ENCODE measurements at regions not wholly inside any gene's neighbourhood (a gene's known extent, or its start where the extent isn't known, plus 50 kb on each side); places are given as distances from the start of the nearest gene placed in this dataset.

DNA sequence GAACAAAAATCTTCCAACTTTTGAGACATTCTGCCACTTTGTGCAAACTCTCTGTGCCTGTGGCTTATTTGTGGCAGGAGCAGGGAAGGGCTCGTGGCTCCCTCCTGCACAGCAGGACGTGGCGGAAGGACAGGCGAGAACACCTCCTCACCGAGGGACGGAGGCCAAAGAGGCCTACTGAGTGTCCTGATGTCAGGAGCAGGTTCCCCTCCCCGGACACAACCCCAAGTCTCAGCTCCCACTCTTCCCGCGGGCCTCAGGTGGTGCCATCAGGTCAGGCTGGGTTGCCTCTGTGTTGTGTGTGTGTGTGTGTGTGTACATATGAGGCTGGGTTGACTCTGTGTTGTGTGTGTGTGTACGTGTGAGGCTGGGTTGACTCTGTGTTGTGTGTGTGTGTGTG lies 136.8 kb upstream of the LPCAT1 start:
- H3K4me3 ChIP-seq (ENCODE audit: low read length): no peak overlapping the region
- no peaks in the 10 kb centered on the region for H3K27me3 ChIP-seq (ENCODE audit: control insufficient read depth, insufficient read depth, low read length)
- no peak overlapping the region for H3K27ac ChIP-seq (ENCODE audit: low read length)
- WGBS (ENCODE audit: insufficient coverage, insufficient read length): no CpG with 5 or more reads among the region's 10 CpGs
- H3K9me3 ChIP-seq (ENCODE audit: control insufficient read depth, insufficient read depth, low read length): no peaks in the 10 kb centered on the region
- DNase-seq (ENCODE audit: low read depth, low spot score): no peak
- H3K4me1 ChIP-seq (ENCODE audit: control insufficient read depth, insufficient read depth, low read length): no peaks in the 10 kb centered on the region
- no peaks in the 10 kb centered on the region; the same call in 1 of the 2 replicates for H3K36me3 ChIP-seq (ENCODE audit: control insufficient read depth, insufficient read depth, low read length)

GRCh38 chr5:1660001-1660400 lies 136.2 kb upstream of the LPCAT1 start:
- Histone ChIP-seq H3K27me3 (ENCODE audit: control insufficient read depth, insufficient read depth, low read length) (no peaks in the 10 kb centered on the region), H3K36me3 (ENCODE audit: control insufficient read depth, insufficient read depth, low read length) (no peaks in the 10 kb centered on the region; the same call in 1 of the 2 replicates), H3K27ac (ENCODE audit: low read length) (no peak overlapping the region), H3K4me1 (ENCODE audit: control insufficient read depth, insufficient read depth, low read length) (no peaks in the 10 kb centered on the region), H3K4me3 (ENCODE audit: low read length) (no peak overlapping the region), H3K9me3 (ENCODE audit: control insufficient read depth, insufficient read depth, low read length) (no peaks in the 10 kb centered on the region)
- no CpG with 5 or more reads among the region's 17 CpGs for WGBS (ENCODE audit: insufficient coverage, insufficient read length)
- DNase-seq (ENCODE audit: low read depth, low spot score): no peak

DNA sequence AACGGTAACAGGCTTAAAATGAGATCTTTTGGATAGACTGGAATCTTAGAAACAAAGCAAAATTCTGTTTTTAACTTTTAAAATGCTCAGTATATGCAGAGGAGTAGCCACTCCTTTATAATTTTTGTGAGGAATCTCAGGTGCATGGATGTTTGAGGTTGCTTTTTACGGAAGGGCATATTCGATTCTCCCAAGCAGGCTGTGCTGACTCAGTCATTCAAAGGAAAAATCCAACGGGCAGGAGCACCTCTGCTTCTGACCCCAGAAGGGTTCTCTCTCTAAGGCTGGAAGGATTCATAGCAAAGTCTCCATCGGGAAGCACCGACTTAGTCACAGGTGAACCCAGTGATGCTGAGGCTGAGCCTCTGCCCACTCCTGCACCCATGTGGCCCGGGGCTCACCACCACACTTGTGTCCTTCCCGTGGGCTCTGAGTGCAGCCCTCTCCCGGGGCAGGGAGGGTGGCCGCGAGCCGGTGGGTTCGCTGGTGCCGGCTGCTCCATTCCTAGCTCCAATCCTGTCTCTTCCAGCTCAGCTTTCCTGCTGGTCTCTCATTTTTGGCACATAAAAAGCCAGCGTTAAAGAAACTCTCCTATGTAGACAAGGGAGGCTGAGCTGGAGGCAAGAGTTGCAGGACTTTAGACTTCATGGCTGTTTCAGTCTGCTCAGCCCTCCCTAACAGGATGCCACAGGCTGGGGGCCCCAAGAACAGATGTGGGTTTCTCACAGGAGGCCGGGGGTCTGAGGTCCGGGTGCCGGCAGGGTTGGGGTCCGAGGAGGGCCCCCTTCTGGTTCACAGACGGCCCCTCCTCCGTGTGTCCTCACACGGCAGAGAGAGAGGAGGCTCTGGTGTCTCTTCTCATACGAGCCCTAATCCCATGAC lies 135.6 kb upstream of the LPCAT1 start:
- no peak overlapping the region for H3K4me3 ChIP-seq (ENCODE audit: low read length)
- H3K27me3 ChIP-seq (ENCODE audit: control insufficient read depth, insufficient read depth, low read length): no peaks in the 10 kb centered on the region
- H3K9me3 ChIP-seq (ENCODE audit: control insufficient read depth, insufficient read depth, low read length): no peaks in the 10 kb centered on the region
- H3K27ac ChIP-seq (ENCODE audit: low read length): no peak overlapping the region
- no peaks in the 10 kb centered on the region for H3K4me1 ChIP-seq (ENCODE audit: control insufficient read depth, insufficient read depth, low read length)
- no CpG with 5 or more reads among the region's 23 CpGs for WGBS (ENCODE audit: insufficient coverage, insufficient read length)
- H3K36me3 ChIP-seq (ENCODE audit: control insufficient read depth, insufficient read depth, low read length): no peaks in the 10 kb centered on the region; the same call in 1 of the 2 replicates
- DNase-seq (ENCODE audit: low read depth, low spot score): no peak

GRCh38 chr5:1658665-1659064 lies 134.9 kb upstream of the LPCAT1 start:
- WGBS (ENCODE audit: insufficient coverage, insufficient read length): no CpG with 5 or more reads among the region's 14 CpGs
- H3K9me3 ChIP-seq (ENCODE audit: control insufficient read depth, insufficient read depth, low read length): no peaks in the 10 kb centered on the region
- H3K27me3 ChIP-seq (ENCODE audit: control insufficient read depth, insufficient read depth, low read length): no peaks in the 10 kb centered on the region

DNA sequence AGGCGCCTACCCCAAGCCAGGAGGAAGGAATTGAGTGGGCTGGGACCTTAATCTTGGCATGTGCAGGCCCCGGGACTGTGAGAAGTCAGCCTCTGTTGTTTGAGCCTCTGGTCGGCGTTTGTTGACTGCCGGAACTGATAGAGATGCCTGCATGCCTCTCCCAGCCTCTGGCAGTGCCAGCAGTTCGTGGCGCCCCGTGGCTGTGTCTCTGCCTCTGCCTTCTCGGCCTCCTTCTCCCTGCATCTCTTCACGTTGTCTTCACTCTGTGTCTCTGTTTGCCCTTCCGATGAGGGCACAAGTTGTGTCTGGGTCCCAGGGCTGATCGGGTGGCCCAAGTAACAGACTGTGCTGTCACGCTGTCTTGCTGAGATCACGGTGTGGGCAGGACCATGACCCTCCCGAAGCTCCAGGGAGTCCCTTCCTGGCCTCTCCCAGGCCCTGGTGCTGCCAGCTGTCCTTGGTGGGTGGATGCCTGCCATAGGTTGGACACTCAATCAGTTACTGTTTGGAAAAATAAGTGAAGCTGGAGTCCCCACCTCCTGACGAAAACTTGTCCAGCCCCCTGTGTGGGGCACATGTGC lies 133.5 kb upstream of the LPCAT1 start:
- Histone ChIP-seq H3K36me3 (ENCODE audit: control insufficient read depth, insufficient read depth, low read length) (no peaks in the 10 kb centered on the region; the same call in 1 of the 2 replicates), H3K27ac (ENCODE audit: low read length) (no peak overlapping the region), H3K4me3 (ENCODE audit: low read length) (no peak overlapping the region), H3K27me3 (ENCODE audit: control insufficient read depth, insufficient read depth, low read length) (peaks cover 2% of the 10 kb centered on the region; the same call in 1 of the 2 replicates), H3K9me3 (ENCODE audit: control insufficient read depth, insufficient read depth, low read length) (no peaks in the 10 kb centered on the region), H3K4me1 (ENCODE audit: control insufficient read depth, insufficient read depth, low read length) (0 out of 2 replicates have a peak, but pooled peaks cover 2% of the 10 kb centered on the region)
- no CpG with 5 or more reads among the region's 16 CpGs for WGBS (ENCODE audit: insufficient coverage, insufficient read length)
- no peak for DNase-seq (ENCODE audit: low read depth, low spot score)

More at GRCh38 chr5:1658665-1659064, 134.9 kb upstream of the LPCAT1 start:
- no peak for DNase-seq (ENCODE audit: low read depth, low spot score)
- H3K4me3 ChIP-seq (ENCODE audit: low read length): no peak overlapping the region
- H3K4me1 ChIP-seq (ENCODE audit: control insufficient read depth, insufficient read depth, low read length): no peaks in the 10 kb centered on the region
- no peak overlapping the region for H3K27ac ChIP-seq (ENCODE audit: low read length)
- no peaks in the 10 kb centered on the region; the same call in 1 of the 2 replicates for H3K36me3 ChIP-seq (ENCODE audit: control insufficient read depth, insufficient read depth, low read length)

GRCh38 chr5:1656271-1656975 lies 132.7 kb upstream of the LPCAT1 start:
- no CpG with 5 or more reads among the region's 17 CpGs for WGBS (ENCODE audit: insufficient coverage, insufficient read length)
- no peak for DNase-seq (ENCODE audit: low read depth, low spot score)
- Histone ChIP-seq H3K4me3 (ENCODE audit: low read length) (no peak overlapping the region), H3K27ac (ENCODE audit: low read length) (no peak overlapping the region), H3K36me3 (ENCODE audit: control insufficient read depth, insufficient read depth, low read length) (no peaks in the 10 kb centered on the region; the same call in 1 of the 2 replicates), H3K4me1 (ENCODE audit: control insufficient read depth, insufficient read depth, low read length) (0 out of 2 replicates have a peak, but pooled peaks cover 2% of the 10 kb centered on the region), H3K27me3 (ENCODE audit: control insufficient read depth, insufficient read depth, low read length) (peaks cover 2% of the 10 kb centered on the region; the same call in 1 of the 2 replicates), H3K9me3 (ENCODE audit: control insufficient read depth, insufficient read depth, low read length) (no peaks in the 10 kb centered on the region)

- no peak overlapping the region for H3K4me3 ChIP-seq (ENCODE audit: low read length)
- no peaks in the 10 kb centered on the region; the same call in 1 of the 2 replicates for H3K36me3 ChIP-seq (ENCODE audit: control insufficient read depth, insufficient read depth, low read length)
- H3K4me1 ChIP-seq (ENCODE audit: control insufficient read depth, insufficient read depth, low read length): 0 out of 2 replicates have a peak, but pooled peaks cover 2% of the 10 kb centered on the region
- no peak overlapping the region for H3K27ac ChIP-seq (ENCODE audit: low read length)
- DNase-seq (ENCODE audit: low read depth, low spot score): no peak
- WGBS (ENCODE audit: insufficient coverage, insufficient read length): no CpG with 5 or more reads among the region's 27 CpGs
- peaks cover 2% of the 10 kb centered on the region; the same call in 1 of the 2 replicates for H3K27me3 ChIP-seq (ENCODE audit: control insufficient read depth, insufficient read depth, low read length)
- no peaks in the 10 kb centered on the region for H3K9me3 ChIP-seq (ENCODE audit: control insufficient read depth, insufficient read depth, low read length)
Measured at GRCh38 chr5:1655496-1656270, 131.9 kb upstream of the LPCAT1 start.

GRCh38 chr5:1654786-1655495 lies 131.2 kb upstream of the LPCAT1 start:
- no peak overlapping the region for H3K27ac ChIP-seq (ENCODE audit: low read length)
- DNase-seq (ENCODE audit: low read depth, low spot score): no peak
- H3K4me3 ChIP-seq (ENCODE audit: low read length): no peak overlapping the region
- H3K4me1 ChIP-seq (ENCODE audit: control insufficient read depth, insufficient read depth, low read length): 0 out of 2 replicates have a peak, but pooled peaks cover 2% of the 10 kb centered on the region
- no peaks in the 10 kb centered on the region for H3K9me3 ChIP-seq (ENCODE audit: control insufficient read depth, insufficient read depth, low read length)
- peaks cover 2% of the 10 kb centered on the region; the same call in 1 of the 2 replicates for H3K27me3 ChIP-seq (ENCODE audit: control insufficient read depth, insufficient read depth, low read length)
- WGBS (ENCODE audit: insufficient coverage, insufficient read length): no CpG with 5 or more reads among the region's 13 CpGs
- no peaks in the 10 kb centered on the region; the same call in 1 of the 2 replicates for H3K36me3 ChIP-seq (ENCODE audit: control insufficient read depth, insufficient read depth, low read length)

All from iPS DF 6.9 (cell line).